ENCODE measurements at regions not wholly inside any gene's neighbourhood (a gene's known extent, or its start where the extent isn't known, plus 50 kb on each side); places are given as distances from the start of the nearest gene placed in this dataset.

GRCh38 chr12:25670076-25671055 lies 117.3 kb upstream of the LMNTD1 start:
- no peak for DNase-seq
- H3K4me1 ChIP-seq (ENCODE audit: insufficient read depth) = no peaks in the 10 kb centered on the region
- no peaks in the 10 kb centered on the region for H3K9me3 ChIP-seq
- H3K36me3 ChIP-seq = no peaks in the 10 kb centered on the region
- no peak overlapping the region for H3K27ac ChIP-seq
- WGBS, 3 donors = 85 to 87% (median 86%) methylated on average over 5 of the region's 5 CpGs
- TF ChIP-seq CTCF (IDR thresholded peaks at IDR 0.05) (no peak), EP300 (IDR thresholded peaks at IDR 0.05) (no peak), POLR2A (IDR thresholded peaks at IDR 0.05) (no peak)
- intact Hi-C loops (cut with DNase I) = no loop called here
- no peak overlapping the region for H3K4me3 ChIP-seq
- H3K27me3 ChIP-seq = no peaks in the 10 kb centered on the region

GRCh38 chr12:25675808-25676207 lies 122.7 kb upstream of the LMNTD1 start:
- no peaks in the 10 kb centered on the region for H3K4me1 ChIP-seq (ENCODE audit: insufficient read depth)
- TF ChIP-seq POLR2A (IDR thresholded peaks at IDR 0.05) = no peak
- no peak for TF ChIP-seq CTCF (IDR thresholded peaks at IDR 0.05)
- no peak for TF ChIP-seq EP300 (IDR thresholded peaks at IDR 0.05)
- intact Hi-C loops (cut with DNase I) = no loop called here
- no peak overlapping the region for H3K27ac ChIP-seq
- no peaks in the 10 kb centered on the region for H3K36me3 ChIP-seq
- H3K9me3 ChIP-seq = no peaks in the 10 kb centered on the region
- no peak for DNase-seq
- H3K27me3 ChIP-seq = no peaks in the 10 kb centered on the region
- no peak overlapping the region for H3K4me3 ChIP-seq
- WGBS, 3 donors = 61 to 73% (median 72%) methylated on average over 2 of the region's 2 CpGs

- no peaks in the 10 kb centered on the region for H3K36me3 ChIP-seq
- H3K9me3 ChIP-seq = no peaks in the 10 kb centered on the region
- H3K27ac ChIP-seq = no peak overlapping the region
- DNase-seq = no peak
- intact Hi-C loops (cut with DNase I) = no loop called here
- no peaks in the 10 kb centered on the region for H3K27me3 ChIP-seq
- no peak overlapping the region for H3K4me3 ChIP-seq
- WGBS, 3 donors = 72 to 84% (median 83%) methylated on average over 4 of the region's 4 CpGs
- no peaks in the 10 kb centered on the region for H3K4me1 ChIP-seq (ENCODE audit: insufficient read depth)
- TF ChIP-seq EP300 (IDR thresholded peaks at IDR 0.05) (no peak), CTCF (IDR thresholded peaks at IDR 0.05) (no peak), POLR2A (IDR thresholded peaks at IDR 0.05) (no peak)
These were observed 124.3 kb upstream of the LMNTD1 start for GRCh38 chr12:25677232-25677937.

- Histone ChIP-seq H3K4me3 (no peak overlapping the region), H3K36me3 (no peaks in the 10 kb centered on the region), H3K9me3 (no peaks in the 10 kb centered on the region), H3K27me3 (no peaks in the 10 kb centered on the region), H3K27ac (no peak overlapping the region), H3K4me1 (ENCODE audit: insufficient read depth) (no peaks in the 10 kb centered on the region)
- 90 to 93% (median 90%) methylated on average over 4 of the region's 4 CpGs for WGBS, 3 donors
- intact Hi-C loops (cut with DNase I) = no loop called here
- no peak for TF ChIP-seq EP300 (IDR thresholded peaks at IDR 0.05)
- no peak for TF ChIP-seq CTCF (IDR thresholded peaks at IDR 0.05)
- no peak for TF ChIP-seq POLR2A (IDR thresholded peaks at IDR 0.05)
- no peak for DNase-seq
These were observed 128.5 kb upstream of the LMNTD1 start for GRCh38 chr12:25681580-25681979.
